Left ventricle myocardium superior (tissue), 1 donor: ENCODE measurements at regions not wholly inside any gene's neighbourhood (a gene's known extent, or its start where the extent isn't known, plus 50 kb on each side); places are given as distances from the start of the nearest gene placed in this dataset.

Source experiments
- ATAC-seq: fragments of 200-7000 bp; cut with Tn5 transposase; one replicate; pipeline ENCODE4 v1.9.1; 2020; ENCODE audit warnings: mild to moderate bottlenecking, moderate library complexity
- DNase-seq: peaks from one replicate; pipeline ENCODE4 v3.0.0-alpha.2; 2020
- intact Hi-C: fragments of 100-400 bp; cut with micrococcal nuclease; formaldehyde crosslinking; loops from one replicate; pipeline ENCODE4 v1.11.0; 2022
- donor health status: DM: no; HTN: yes; CAD: no; lungs with severe emphysema.

DNA sequence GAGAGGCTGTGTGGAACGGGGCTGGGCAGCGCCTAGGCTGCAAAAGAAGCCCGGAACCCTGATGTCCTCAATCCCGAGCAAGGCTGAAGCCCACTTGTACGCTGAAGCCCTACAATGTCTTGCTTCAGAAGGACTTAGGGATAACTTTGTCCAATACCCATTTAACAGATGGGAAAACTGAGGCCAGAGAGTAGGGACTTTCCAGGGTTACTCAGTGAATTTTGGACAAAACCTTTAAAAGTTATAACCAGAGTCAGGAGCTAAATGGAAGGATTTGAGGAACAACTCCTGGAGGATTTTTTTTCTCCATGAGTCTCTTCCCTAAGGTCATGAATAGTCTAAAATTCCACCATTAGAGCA is 161.2 kb downstream of the IRX5 start:
- no peak for ATAC-seq
- no peak for DNase-seq
- intact Hi-C loops: no loop called here

DNA sequence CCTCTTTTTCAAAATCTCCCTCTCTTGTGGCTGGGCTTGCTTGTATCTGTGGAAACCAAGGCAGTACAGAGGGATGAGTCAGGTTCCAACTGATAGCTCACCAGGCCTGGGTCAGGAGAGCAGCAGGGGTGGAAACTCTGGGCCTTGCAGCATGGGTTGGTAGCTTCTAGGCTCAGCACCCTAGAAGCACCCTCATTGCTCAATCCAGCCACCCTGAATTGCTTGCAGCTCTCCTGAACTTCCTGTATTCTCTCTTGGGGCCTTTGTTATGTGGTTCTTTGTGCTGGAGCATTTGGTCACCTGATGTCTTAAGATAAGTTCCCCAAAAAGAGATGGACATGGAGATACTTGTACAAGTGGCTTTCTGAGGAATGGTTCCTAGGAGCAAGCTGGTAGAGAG is 169.4 kb downstream of the IRX5 start:
- intact Hi-C loops: no loop called here
- ATAC-seq: no peak
- DNase-seq: no peak

DNA sequence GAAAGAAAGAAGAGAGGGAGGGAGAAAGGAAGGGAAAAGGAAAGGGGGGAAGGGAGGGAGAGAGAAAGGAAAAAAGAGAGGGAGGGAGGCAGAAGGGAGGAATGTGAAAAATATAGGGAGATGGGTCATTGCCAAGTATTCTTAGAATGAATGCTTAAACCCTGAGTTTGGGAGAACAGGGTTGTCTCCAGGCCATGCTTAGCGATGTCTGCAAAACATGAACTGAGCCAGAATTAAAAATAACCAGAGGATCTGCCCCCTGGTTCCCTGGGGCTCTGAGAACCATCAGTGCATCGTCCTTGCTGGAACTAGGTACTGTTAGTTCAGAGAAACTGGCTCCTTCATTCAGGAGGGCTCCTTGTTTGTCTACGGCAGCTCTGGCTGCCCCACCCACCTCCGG is 170.4 kb downstream of the IRX5 start:
- DNase-seq (no peak), ATAC-seq (no peak)
- intact Hi-C loops: no loop called here

DNA sequence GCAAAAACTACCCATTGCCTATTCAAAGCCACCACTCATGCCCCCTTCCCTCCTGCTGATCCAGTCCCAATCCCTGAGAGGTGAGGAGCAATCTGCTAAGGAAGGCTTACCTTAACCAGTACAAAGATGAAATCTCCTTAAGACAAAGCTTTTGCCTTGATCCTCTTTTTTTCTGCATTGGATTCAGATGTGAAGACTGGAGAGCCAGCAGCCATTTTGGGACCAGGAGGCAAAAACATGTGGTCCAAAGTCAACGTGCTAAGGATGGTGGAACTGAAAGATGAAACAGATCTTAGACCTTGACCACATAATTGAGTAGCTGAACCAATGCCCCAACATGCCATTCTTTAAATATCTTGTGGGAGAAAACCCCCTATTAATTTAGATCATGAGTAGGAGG is 171.4 kb downstream of the IRX5 start:
- intact Hi-C loops: no loop called here
- DNase-seq (no peak), ATAC-seq (no peak)

DNA sequence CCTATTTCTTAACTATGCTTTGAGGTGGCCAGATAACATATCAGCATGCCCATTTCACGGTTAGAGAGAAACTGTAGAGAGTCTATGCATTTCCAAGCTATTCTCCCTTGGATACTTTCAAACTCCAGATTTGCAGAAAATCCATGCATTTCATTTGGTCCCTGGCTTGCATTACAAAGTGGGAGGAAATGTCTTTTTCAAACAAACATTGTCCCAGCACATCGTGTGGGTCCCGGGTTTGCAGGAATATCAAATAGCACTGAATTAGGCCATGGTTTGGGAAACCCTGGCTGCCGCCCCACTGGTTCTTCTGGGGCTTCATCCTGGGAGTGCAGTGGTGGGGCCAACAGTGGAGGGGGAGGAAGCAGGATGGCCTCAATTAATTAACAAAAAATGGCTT is 171.9 kb downstream of the IRX5 start:
- DNase-seq (no peak), ATAC-seq (no peak)
- intact Hi-C loops: no loop called here

DNA sequence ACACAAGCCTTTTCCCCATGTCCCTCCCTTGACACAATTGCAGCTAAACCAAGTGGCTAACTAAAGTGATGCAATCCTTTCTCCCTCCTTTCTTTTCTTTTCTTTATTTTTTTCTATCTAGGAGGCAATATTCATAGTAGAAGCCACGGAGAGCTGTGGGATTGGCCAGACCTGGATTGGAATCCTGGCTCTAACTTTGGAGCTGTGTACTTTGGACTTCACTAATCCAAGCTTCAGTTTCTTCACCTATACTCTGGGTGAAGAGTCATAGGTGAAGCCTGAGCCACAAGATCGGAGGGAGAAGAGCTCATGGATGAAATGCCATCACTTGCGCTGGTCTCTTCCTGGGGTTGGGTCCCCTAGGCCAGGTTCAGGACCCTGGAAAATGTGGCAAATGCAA is 177.2 kb downstream of the IRX5 start:
- ATAC-seq: no peak
- intact Hi-C loops: no loop called here
- no peak for DNase-seq

DNA sequence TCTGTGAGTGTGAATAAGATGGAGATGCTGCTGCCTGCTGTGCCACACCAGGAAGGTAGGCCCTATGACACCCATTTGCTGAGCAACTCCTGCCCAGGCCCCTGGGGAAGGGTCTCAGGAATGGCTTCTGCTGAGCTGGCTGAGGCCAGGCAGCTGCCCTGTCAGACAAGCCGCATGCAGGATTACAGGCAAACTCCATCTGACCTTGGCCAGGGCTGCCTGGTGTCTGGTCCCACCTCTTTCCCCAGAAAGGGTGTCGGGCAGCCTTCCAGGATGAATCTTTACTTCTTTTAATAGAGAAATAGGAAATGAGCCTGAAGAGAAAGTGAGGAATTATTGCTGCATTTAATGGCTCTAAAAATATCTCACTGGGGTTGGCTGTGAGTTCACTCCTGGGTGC is 182.5 kb downstream of the IRX5 start:
- ATAC-seq (no peak), DNase-seq (no peak)
- intact Hi-C loops: no loop called here

DNA sequence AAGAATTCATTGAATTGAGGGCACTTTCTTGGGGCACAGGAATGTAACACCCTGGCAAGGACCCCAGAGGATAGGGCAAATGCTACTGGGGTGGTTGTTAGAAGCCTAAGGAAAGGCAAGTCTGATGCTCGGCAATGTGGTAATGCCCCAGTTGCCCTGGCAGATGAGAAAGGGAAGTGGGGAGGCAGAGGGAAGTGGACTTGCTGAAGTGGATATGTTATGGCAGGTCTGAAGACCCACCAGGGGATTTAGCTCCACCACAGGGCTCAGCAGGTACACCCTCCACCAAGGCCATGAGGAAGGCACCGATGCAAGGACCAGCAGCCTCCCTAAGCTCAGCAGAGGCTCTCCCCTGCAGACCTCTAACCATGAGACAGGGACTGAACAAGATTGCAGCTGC is 184.8 kb downstream of the IRX5 start:
- no peak for DNase-seq
- intact Hi-C loops: no loop called here
- no peak for ATAC-seq

DNA sequence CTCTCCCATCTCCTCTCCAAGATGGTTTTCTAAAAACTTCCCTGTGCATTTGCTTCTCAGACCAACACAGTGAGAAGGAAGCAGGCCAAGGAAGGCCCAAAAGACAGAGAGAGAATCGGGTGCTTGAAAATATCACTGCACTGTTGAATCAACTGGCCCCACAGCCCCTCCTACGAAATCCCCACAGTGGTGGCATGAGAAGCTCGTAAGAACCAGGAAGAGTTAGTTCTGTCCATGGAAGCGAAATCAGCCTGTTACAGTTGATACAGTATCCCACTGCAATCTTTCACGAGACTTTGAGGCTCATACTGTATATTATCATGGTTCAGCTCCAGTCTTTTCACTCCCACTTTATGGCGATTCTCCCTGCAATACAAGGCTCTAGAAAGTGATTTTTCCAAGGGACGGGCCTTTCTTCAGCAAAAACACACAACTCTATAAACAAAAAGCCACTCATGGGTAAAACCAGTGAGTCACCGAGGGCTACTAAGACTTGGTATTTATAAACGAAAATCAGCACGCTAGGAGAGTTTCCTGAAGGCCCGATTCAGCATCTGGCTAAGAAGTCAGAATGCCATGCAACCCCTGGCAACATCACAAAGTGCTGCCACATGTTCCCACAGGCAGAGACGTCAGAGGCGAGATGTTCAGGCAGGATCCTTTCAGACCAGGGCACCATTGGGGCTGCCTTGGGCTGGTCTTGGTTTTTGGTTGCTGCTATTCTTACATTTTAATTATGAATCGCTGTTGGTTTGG is 185.7 kb downstream of the IRX5 start:
- no peak for DNase-seq
- intact Hi-C loops: no loop called here
- ATAC-seq: no peak

DNA sequence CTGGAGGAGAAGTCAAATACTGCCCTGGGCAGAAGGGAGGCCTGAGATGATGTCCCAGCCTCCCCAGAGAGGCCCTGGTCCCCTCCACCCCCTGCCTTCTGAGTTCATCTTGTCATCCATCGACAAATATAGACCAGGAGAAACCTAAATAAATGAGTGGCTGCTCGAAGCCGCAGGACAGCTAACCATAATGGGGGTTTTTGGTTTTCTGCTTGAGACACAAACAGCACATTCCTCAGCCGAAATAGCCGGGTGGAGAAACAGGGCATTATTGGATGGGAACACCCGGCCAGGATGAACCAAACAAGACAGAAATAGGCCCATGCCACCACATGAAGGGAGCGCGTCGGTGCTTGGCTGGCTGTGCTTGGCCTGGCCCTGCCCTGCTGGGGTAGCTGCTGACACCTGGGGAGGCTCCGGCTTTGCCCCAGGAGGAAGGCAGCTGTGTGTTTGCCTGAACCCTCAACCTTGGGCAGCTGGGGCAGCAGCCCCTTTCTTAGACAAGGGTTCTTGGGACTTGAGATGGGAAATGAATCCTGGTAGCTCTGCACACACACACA is 188.1 kb downstream of the IRX5 start:
- no peak for ATAC-seq
- DNase-seq: no peak
- intact Hi-C loops: no loop called here

DNA sequence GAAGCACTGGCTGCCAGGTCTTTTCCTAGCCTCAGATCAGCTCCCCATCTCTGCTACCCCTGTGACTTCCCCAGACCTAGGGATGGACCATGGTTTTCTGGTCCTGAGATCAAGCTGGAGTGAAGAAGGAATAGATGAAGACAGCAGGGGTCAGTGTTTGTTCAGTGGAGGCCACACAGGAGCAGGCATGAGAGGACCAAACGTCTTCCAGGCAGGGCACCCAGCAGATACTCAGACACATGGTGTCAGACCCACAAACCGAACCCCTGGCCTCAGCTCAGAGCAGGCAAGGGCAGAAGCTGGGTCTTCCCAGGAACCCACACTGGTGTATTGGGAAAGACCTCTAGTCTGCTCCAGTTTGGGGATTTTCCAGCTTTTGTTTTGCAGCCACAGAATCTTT is 189.7 kb downstream of the IRX5 start:
- DNase-seq (no peak), ATAC-seq (peak; percentile 68)
- intact Hi-C loops: no loop called here

DNA sequence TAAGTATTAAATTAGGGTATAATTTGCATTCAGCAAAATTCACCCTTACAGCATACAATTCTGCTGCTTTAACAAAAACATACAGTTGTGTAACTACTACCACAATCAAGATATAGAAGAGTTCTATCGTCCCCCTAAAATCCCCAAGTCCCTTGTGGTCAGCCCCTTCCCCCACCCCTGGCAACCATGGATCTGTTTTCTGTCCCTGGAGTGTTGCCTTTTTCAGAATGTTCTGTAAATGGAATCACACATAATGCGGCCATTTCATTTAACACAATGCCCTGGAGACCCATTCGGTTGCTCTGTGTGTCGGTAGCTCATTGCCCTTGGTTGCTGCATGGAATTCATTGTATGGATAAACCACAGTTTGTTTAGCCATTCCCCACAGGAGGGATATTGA is 190.2 kb downstream of the IRX5 start:
- ATAC-seq: no peak

DNA sequence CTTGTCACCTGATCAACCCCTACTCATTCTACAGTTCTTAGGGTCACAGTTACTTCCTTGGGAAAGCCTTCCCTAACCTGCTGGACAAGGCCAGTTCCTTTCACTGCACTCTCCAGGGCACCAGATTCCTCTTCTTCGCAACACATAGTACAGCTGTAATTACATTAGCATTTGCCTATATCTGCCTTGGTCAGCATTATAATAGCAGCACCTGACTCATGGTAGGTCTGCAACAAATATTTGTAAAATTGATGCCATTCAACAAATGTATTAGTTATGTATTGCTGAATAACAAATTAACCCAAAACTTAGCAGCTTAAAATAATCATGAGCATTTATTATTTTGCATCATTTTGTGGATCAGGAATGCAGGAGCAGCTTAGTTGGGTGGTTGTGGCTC is 193.0 kb downstream of the IRX5 start:
- no peak for ATAC-seq
- intact Hi-C loops: no loop called here
- no peak for DNase-seq

More for the DNA sequence above, 190.2 kb downstream of the IRX5 start:
- DNase-seq: no peak
- intact Hi-C loops: no loop called here

DNA sequence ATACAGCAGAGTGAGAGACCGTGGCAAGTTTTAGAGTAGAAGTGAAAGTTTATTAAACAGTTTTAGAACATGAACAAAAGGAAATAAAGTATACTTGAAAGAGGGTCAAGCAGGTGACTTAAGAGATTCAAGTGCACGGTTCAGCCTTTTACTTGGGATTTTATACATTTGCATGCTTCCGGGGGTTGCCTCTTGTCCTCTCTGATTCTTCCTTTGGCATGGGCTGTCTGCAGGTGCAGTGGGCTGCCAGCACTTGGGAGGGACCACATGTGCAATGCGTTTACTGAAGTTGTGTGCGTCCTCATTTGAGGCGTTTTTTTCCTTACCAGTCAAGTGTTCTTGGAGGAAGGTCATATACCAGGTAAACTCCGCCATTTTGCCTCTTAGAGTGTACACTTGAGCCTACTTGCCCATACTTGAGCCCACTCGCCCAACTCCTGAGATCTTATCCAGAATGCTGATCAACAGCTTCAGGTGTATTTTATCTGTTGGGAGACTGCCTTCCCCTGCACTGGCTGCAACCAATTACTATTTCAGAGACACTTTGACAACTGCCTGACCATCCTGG is 195.2 kb downstream of the IRX5 start:
- intact Hi-C loops: no loop called here
- DNase-seq (no peak), ATAC-seq (no peak)

DNA sequence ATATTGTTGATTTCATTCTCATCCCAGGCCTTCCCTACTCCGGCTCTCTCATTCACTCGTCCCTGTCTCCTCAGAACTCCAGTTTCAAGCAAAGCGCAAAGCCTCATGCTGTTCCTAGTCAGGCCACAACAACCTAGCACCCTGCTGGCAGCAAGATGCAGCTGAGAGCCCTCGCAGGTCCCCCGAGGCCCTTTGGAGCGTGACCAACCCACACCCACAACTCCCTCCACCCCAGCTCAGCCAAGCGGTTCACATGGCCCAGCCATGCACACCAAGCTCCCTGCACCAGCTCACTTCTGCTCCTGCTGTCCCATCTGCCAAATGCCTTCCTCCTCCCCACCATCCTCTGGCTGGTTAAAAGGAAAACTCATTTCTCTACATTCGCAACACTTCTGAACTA is 195.8 kb downstream of the IRX5 start:
- intact Hi-C loops: no loop called here
- no peak for ATAC-seq
- no peak for DNase-seq

DNA sequence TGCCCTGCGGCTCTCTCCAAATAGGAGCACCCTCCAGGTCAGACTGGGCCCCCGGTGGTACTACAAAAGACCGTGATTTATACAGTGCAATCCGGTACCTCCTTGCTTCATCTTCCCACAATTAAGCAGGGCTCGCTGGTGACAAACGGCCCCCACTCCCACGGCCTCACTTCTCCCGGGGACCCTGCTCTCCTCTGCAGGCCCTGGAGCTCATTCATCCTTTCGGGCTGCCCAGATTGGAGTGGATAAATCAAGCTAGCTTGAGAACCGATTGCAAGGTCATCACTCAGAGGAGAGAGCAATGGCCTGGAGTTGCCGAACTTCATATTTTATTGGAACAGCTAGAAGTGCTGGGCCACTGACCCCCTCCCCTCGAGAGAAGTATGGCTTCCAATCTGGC is 193.5 kb upstream of the IRX6 start:
- DNase-seq: no peak
- no peak for ATAC-seq
- intact Hi-C loops: no loop called here

DNA sequence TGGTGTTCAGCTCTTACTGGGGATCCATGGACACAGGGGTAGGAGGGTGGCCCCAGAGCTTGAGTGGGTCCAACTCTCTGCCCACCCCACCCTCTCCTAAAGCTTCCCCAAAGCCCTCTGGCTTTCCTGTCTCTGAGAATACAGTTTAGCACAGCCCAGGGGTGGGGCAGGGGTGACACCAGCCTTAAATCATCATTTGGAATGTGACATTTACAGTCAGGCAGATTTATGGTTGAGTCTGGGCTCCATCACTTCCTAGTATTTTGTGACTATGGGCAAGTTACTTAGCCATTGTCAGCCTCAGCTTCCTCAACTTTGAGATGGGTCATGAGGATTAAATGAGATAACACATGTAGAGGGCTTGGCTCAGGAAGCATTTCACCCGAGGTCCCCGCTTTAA is 193.1 kb upstream of the IRX6 start:
- DNase-seq (no peak), ATAC-seq (no peak)
- intact Hi-C loops: no loop called here

DNA sequence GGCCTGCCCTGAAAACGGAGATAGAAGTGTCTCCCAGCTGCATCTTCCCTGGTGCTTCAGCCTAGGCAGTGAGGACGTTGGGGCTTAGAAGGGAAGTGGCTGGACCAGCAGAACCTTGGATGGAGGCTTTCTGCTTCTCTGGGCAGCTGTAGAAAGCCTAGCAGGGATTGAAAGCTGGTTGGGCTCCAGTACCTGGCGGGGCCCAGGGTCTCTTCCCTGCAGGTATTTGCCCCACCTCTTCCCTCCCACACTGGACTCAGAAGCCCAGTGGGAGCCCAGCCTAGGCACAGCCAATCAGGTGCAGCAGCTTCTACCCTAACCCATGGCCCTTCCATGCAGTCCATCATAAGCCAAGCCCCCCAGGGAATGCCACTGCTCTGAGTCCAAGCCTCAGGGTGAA is 190.3 kb upstream of the IRX6 start:
- intact Hi-C loops: no loop called here
- ATAC-seq: no peak
- no peak for DNase-seq

DNA sequence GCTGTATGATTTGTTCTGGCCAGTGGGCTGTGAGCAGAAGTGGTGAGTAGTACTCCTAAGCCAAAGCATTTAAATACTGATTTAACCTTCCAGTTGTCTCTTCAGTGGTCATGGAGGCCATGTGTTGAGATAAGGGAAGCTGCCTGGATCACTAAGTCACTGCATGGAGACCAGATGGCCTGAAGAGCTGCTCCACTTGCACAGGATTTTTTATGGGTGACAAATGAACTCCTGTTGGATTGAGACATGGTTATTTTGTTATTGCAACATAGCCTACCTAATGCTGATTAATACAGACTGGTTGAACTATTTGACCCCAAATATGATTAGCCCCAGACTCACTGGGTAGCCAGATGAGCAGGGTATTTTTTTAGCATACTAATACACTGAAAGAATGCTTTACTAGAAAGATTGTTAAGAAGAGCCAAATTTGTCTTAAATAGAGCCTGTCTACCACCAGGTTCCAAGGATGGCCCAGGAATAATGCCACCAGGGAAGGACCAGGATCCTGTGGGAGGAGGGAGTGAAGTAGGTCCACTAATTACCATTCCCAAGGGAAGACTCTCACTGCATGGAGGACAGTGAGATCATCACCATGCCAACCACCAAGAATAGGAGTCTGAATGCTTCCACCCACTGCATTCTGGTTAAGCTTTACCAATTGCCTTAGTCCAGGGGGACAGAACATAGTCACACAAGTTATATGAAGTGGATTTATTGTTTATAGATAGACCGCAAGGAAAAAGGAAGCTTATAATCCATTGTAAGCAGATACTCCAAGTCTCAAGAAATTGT is 187.4 kb upstream of the IRX6 start:
- no peak for DNase-seq
- intact Hi-C loops: no loop called here
- no peak for ATAC-seq

DNA sequence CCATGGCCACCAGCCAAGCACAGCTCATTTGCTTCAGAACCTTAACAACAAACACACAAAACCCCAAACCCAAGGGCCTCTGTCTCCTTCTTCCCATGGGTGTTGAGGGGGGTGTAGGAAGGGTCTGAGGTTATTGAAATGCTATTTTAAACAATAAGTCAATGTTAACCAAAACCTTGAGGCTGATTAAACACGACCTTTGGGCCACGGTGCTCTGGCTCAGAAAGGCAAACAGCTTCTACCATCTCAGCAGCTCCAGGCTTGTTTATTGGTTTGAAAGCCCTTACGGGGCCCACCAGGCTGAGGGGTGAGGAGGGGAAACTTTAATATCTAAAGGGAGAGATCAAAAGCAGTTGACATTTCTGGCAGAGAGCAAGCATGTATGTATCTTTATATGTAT is 185.7 kb upstream of the IRX6 start:
- intact Hi-C loops: no loop called here
- DNase-seq: no peak
- no peak for ATAC-seq

DNA sequence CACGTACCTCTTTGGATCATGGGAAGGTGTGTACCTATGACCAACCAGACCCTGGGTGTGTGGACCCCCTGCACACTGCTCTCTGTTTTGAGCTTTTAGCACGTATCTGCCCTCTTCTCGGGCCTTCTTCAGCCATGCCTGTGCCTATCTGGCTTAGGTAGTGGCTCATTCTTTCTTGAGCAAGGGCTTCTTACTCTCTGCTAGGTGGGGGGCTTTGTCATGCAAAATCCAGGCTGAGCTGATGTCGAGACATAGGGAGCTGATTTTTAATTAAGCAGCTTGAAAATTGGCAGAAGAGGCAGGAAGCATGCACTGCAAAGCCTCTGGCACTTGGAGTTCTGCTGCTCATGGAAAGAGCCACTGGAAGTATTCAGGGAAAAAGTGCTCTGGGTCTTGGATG is 181.6 kb upstream of the IRX6 start:
- DNase-seq (no peak), ATAC-seq (no peak)
- intact Hi-C loops: no loop called here
